ENCODE measurements at regions not wholly inside any gene's neighbourhood (a gene's known extent, or its start where the extent isn't known, plus 50 kb on each side); places are given as distances from the start of the nearest gene placed in this dataset.

GRCh38 chr14:21940887-21941856 is 267.6 kb upstream of the OR4E1 start:
- TF ChIP-seq POLR2A (IDR thresholded peaks at IDR 0.05): no peak
- TF ChIP-seq CTCF (IDR thresholded peaks at IDR 0.05): peak in 2 of 6 experiments; percentile 11 to 26

All from adrenal gland (tissue), 5 donors.